ENCODE measurements at regions not wholly inside any gene's neighbourhood (a gene's known extent, or its start where the extent isn't known, plus 50 kb on each side); places are given as distances from the start of the nearest gene placed in this dataset.

DNA sequence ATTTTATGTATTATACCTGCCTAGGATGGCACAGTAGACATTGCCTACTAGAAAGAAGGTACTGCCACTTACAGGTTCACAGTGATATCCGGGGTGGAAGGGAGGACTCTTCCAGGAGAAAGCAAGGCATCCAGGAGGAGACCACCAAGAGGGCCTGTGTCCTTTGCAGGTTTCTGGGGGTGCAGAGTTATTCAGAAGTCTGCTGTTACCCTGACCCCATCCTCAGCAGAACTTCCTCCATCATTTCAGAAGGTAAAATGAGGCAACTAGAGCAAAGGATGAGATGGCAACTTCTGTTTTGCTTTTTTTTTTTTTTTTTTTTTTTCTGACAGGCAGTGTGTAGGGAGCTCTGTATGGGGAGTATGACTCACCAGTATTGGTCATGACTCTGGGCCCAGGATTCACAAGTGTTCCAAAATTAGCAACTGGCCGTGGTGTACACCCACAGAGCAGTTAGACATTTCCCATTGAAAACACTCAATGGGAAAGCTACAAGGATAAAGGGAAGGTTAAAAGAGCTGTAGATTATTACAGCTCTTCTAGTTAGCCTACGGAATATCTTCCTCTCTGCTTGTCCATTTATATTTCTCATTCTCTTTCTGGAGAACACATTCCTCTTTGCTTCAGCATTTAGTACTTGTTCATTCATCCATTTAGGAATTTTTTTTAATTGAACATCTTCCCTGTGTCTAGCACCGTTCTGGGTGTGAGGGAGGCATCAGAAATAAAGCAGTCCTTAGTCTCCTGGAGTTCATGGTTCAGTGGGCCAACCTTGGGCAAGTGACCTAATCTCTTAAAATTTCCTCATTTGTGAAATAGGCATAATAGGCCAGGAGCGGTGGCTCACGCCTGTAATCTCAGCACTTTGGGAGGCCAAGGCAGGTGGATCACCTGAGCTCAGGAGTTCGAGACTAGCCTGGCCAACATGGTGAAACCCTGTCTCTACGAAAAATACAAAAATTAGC lies 50.5 kb upstream of the PPP2R5A start (continued):
- TF ChIP-seq MAFF (IDR thresholded peaks at IDR 0.05; ENCODE audit: low read length) (peak; percentile 85), SMAD4 (CRISPR knock-in tag; conservative IDR thresholded peaks at IDR 0.05) (peak; percentile 66), CLOCK (CRISPR knock-in tag; IDR thresholded peaks at IDR 0.05; ENCODE audit: borderline replicate concordance) (peak; percentile 17; the same call in 1 of the 2 replicates), BCL6 (CRISPR knock-in tag; IDR thresholded peaks at IDR 0.05) (no peak), SNAPC5 (CRISPR knock-in tag; IDR thresholded peaks at IDR 0.05) (no peak), YBX1 (IDR thresholded peaks at IDR 0.05) (no peak), KAT7 (CRISPR knock-in tag; IDR thresholded peaks at IDR 0.05; ENCODE audit: borderline replicate concordance) (no peak), CC2D1A (IDR thresholded peaks at IDR 0.05) (0 out of 2 replicates have a peak, but pooled peaks have one; percentile 45), KAT2B (IDR thresholded peaks at IDR 0.05; ENCODE audit: low read depth, low read length) (no peak), EZH2 (IDR thresholded peaks at IDR 0.05; ENCODE audit: borderline replicate concordance, low read depth, low read length) (no peak), TGIF2 (CRISPR knock-in tag; IDR thresholded peaks at IDR 0.05) (no peak), ZNF592 (IDR thresholded peaks at IDR 0.05) (peak; percentile 90), HDAC3 (IDR thresholded peaks at IDR 0.05; ENCODE audit: borderline replicate concordance, partially characterized antibody) (no peak), ZNF239 (CRISPR knock-in tag; IDR thresholded peaks at IDR 0.05) (no peak)
- TF ChIP-seq, protein P1, sequence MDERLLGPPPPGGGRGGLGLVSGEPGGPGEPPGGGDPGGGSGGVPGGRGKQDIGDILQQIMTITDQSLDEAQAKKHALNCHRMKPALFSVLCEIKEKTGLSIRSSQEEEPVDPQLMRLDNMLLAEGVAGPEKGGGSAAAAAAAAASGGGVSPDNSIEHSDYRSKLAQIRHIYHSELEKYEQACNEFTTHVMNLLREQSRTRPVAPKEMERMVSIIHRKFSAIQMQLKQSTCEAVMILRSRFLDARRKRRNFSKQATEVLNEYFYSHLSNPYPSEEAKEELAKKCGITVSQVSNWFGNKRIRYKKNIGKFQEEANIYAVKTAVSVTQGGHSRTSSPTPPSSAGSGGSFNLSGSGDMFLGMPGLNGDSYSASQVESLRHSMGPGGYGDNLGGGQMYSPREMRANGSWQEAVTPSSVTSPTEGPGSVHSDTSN (CRISPR knock-in tag; IDR thresholded peaks at IDR 0.05; ENCODE audit: low read depth): no peak
- TF ChIP-seq, protein P1 (tag; conservative IDR thresholded peaks at IDR 0.05; ENCODE audit: low read depth): peak; percentile 73; the same call in 1 of the 2 replicates
- TF ChIP-seq, protein P2, sequence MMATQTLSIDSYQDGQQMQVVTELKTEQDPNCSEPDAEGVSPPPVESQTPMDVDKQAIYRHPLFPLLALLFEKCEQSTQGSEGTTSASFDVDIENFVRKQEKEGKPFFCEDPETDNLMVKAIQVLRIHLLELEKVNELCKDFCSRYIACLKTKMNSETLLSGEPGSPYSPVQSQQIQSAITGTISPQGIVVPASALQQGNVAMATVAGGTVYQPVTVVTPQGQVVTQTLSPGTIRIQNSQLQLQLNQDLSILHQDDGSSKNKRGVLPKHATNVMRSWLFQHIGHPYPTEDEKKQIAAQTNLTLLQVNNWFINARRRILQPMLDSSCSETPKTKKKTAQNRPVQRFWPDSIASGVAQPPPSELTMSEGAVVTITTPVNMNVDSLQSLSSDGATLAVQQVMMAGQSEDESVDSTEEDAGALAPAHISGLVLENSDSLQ (IDR thresholded peaks at IDR 0.05): peak; percentile 85
